ENCODE measurements at regions not wholly inside any gene's neighbourhood (a gene's known extent, or its start where the extent isn't known, plus 50 kb on each side); places are given as distances from the start of the nearest gene placed in this dataset.

- TF ChIP-seq POLR2A (IDR thresholded peaks at IDR 0.05) (no peak), CTCF (IDR thresholded peaks at IDR 0.05) (no peak)
- H3K36me3 ChIP-seq: no peaks in the 10 kb centered on the region
- H3K4me3 ChIP-seq: no peak overlapping the region
- H3K27ac ChIP-seq: no peak overlapping the region
- no peaks in the 10 kb centered on the region for H3K9me3 ChIP-seq
- no peaks in the 10 kb centered on the region for H3K4me1 ChIP-seq
- no peak for DNase-seq
- no peaks in the 10 kb centered on the region for H3K27me3 ChIP-seq
Measured at GRCh38 chr3:76403556-76403955, 618.2 kb upstream of the ZNF717 start.

- no peak overlapping the region for H3K4me3 ChIP-seq
- no peaks in the 10 kb centered on the region for H3K36me3 ChIP-seq
- H3K27me3 ChIP-seq: no peaks in the 10 kb centered on the region
- H3K4me1 ChIP-seq: no peaks in the 10 kb centered on the region
- TF ChIP-seq CTCF (IDR thresholded peaks at IDR 0.05) (no peak), POLR2A (IDR thresholded peaks at IDR 0.05) (no peak)
- no peak overlapping the region for H3K27ac ChIP-seq
- no peak for DNase-seq
- no peaks in the 10 kb centered on the region for H3K9me3 ChIP-seq
Measured at GRCh38 chr3:76405196-76405595, 619.8 kb upstream of the ZNF717 start.

- no peaks in the 10 kb centered on the region for H3K36me3 ChIP-seq
- no peaks in the 10 kb centered on the region for H3K9me3 ChIP-seq
- no peak overlapping the region for H3K27ac ChIP-seq
- H3K27me3 ChIP-seq: no peaks in the 10 kb centered on the region
- H3K4me3 ChIP-seq: no peak overlapping the region
- no peak for DNase-seq
- TF ChIP-seq POLR2A (IDR thresholded peaks at IDR 0.05): no peak
- no peak for TF ChIP-seq CTCF (IDR thresholded peaks at IDR 0.05)
- no peaks in the 10 kb centered on the region for H3K4me1 ChIP-seq
Measured at GRCh38 chr3:76410762-76411281, 625.5 kb upstream of the ZNF717 start.

GRCh38 chr3:76415384-76415783, 624.5 kb upstream of the ROBO2 start:
- H3K27ac ChIP-seq: no peak overlapping the region
- no peaks in the 10 kb centered on the region for H3K9me3 ChIP-seq
- no peaks in the 10 kb centered on the region for H3K4me1 ChIP-seq
- no peaks in the 10 kb centered on the region for H3K36me3 ChIP-seq
- DNase-seq: no peak
- no peak for TF ChIP-seq CTCF (IDR thresholded peaks at IDR 0.05)
- no peak for TF ChIP-seq POLR2A (IDR thresholded peaks at IDR 0.05)
- no peaks in the 10 kb centered on the region for H3K27me3 ChIP-seq
- H3K4me3 ChIP-seq: no peak overlapping the region

GRCh38 chr3:76429581-76430177, 610.2 kb upstream of the ROBO2 start:
- Histone ChIP-seq H3K9me3 (no peaks in the 10 kb centered on the region), H3K4me1 (no peaks in the 10 kb centered on the region), H3K27me3 (no peaks in the 10 kb centered on the region), H3K4me3 (no peak overlapping the region), H3K36me3 (no peaks in the 10 kb centered on the region), H3K27ac (no peak overlapping the region)
- no peak for TF ChIP-seq POLR2A (IDR thresholded peaks at IDR 0.05)
- TF ChIP-seq CTCF (IDR thresholded peaks at IDR 0.05): no peak
- DNase-seq: no peak

- Histone ChIP-seq H3K4me3 (no peak overlapping the region), H3K27me3 (no peaks in the 10 kb centered on the region), H3K9me3 (no peaks in the 10 kb centered on the region), H3K36me3 (no peaks in the 10 kb centered on the region), H3K4me1 (no peaks in the 10 kb centered on the region), H3K27ac (no peak overlapping the region)
- TF ChIP-seq CTCF (IDR thresholded peaks at IDR 0.05) (no peak), POLR2A (IDR thresholded peaks at IDR 0.05) (no peak)
- no peak for DNase-seq
Measured at GRCh38 chr3:76432396-76432795, 607.5 kb upstream of the ROBO2 start.

Measured in Peyer's patch (tissue), 4 donors.